A549 (cell line): ENCODE measurements at regions not wholly inside any gene's neighbourhood (a gene's known extent, or its start where the extent isn't known, plus 50 kb on each side); places are given as distances from the start of the nearest gene placed in this dataset.

Experiments used
- ATAC-seq, 2 experiments: fragments of 200-7000 bp in 1 of 2; fragments of >200 bp in 1 of 2; cut with Nextera tagmentation in 1 of 2; cut with Tn5 transposase in 1 of 2; 3 replicates each; pipeline versions ENCODE4 v1.8.0 to v1.9.1; 2018 to 2020; ENCODE audit warnings: mild to moderate bottlenecking in 1 of 2, moderate library complexity in 1 of 2
- CTCF ChIA-PET: fragments of 300-600 bp; sonication (Branson Sonifier 250); formaldehyde crosslinking; extraction: SDS; loops from one replicate; lab custom pipeline; 2021; ENCODE audit warnings: antibody characterized with exemption, inconsistent platforms; lab: Yijun Ruan, JAX
- POLR2A ChIA-PET: fragments of 350-600 bp; formaldehyde crosslinking; extraction: SDS; loops from one replicate; lab custom pipeline; 2021; ENCODE audit warnings: antibody characterized with exemption, inconsistent platforms; lab: Yijun Ruan, JAX
- DNase-seq, 2 experiments: peaks; one replicate each; pipeline versions ENCODE4 v3.0.0 to v3.0.0-alpha.2; 2011 to 2016; ENCODE audit warnings: low read depth in 1 of 2, low spot score in 1 of 2
- FAIRE-seq: peaks from 2 replicates; lab custom pipeline; 2011; peaks lifted over from hg19 to GRCh38; lab: Jason Lieb, UNC
- H3K27ac ChIP-seq, 2 experiments: fragments of >200 bp; sonication (Bioruptor Twin); formaldehyde crosslinking; 3 replicates each; pipeline ENCODE4 v1.5.1; 2016 to 2017
- H3K4me1 ChIP-seq: fragments of >200 bp; sonication (Bioruptor Twin); formaldehyde crosslinking; 3 replicates; pipeline ENCODE4 v1.6.1; 2016
- H3K4me2 ChIP-seq: fragments of >200 bp; sonication (Bioruptor Twin); formaldehyde crosslinking; 3 replicates; pipeline ENCODE4 v1.6.1; 2016
- H3K4me3 ChIP-seq: fragments of >200 bp; sonication (Bioruptor Twin); formaldehyde crosslinking; 3 replicates; pipeline ENCODE4 v1.5.1; 2016
- H3K9me3 ChIP-seq: fragments of >200 bp; sonication (Bioruptor Twin); formaldehyde crosslinking; 3 replicates; pipeline ENCODE4 v1.6.1; 2016
- ATOH8 ChIP-seq: fragments of 250-450 bp; sonication (Bioruptor Pico); IDR thresholded peaks from 2 replicates; pipeline ENCODE4 v1.5.0; 2020; ENCODE audit warnings: low read depth, mild to moderate bottlenecking, moderate library complexity
- BCL3 ChIP-seq: fragments of >200 bp; sonication (Bioruptor Twin); formaldehyde crosslinking; IDR thresholded peaks from 3 replicates; pipeline ENCODE4 v1.6.1; 2016
- CBX2 ChIP-seq: fragments of 200-600 bp; sonication (generic); IDR thresholded peaks from 2 replicates; pipeline ENCODE4 v1.6.1; 2016; ENCODE audit warnings: low read depth, mild to moderate bottlenecking, borderline replicate concordance
- EHF ChIP-seq: fragments of 250-450 bp; sonication (Bioruptor Pico); IDR thresholded peaks from 2 replicates; pipeline ENCODE4 v1.5.0; 2020; ENCODE audit warnings: mild to moderate bottlenecking
- ESRRA ChIP-seq: fragments of 150-350 bp; IDR thresholded peaks from 2 replicates; pipeline ENCODE4 v1.6.1; 2014; ENCODE audit warnings: mild to moderate bottlenecking, low read length, borderline replicate concordance
- FOXS1 ChIP-seq: fragments of 250-450 bp; sonication (Bioruptor Pico); IDR thresholded peaks from 2 replicates; pipeline ENCODE4 v1.5.0; 2020; ENCODE audit warnings: mild to moderate bottlenecking, moderate library complexity
- HEYL ChIP-seq: fragments of 250-450 bp; sonication (Bioruptor Pico); IDR thresholded peaks from 2 replicates; pipeline ENCODE4 v1.8.0; 2021; ENCODE audit warnings: mild to moderate bottlenecking, moderate library complexity
- HMGXB4 ChIP-seq: fragments of 250-450 bp; sonication (Bioruptor Pico); IDR thresholded peaks from 2 replicates; pipeline ENCODE4 v1.5.0; 2021; ENCODE audit warnings: mild to moderate bottlenecking, moderate library complexity, borderline replicate concordance
- KDM1A ChIP-seq: fragments of 200-600 bp; sonication (generic); IDR thresholded peaks from 2 replicates; pipeline ENCODE4 v1.6.1; 2016; ENCODE audit warnings: low read depth, mild to moderate bottlenecking
- KDM5A ChIP-seq: fragments of 200-600 bp; sonication (generic); IDR thresholded peaks from 2 replicates; pipeline ENCODE4 v1.6.1; 2016; ENCODE audit warnings: antibody characterized with exemption, mild to moderate bottlenecking
- MAFK ChIP-seq: fragments of 450-650 bp; IDR thresholded peaks from 2 replicates; pipeline ENCODE4 v1.6.1; 2014; ENCODE audit not compliant: partially characterized antibody
- MAX ChIP-seq: IDR thresholded peaks from 2 replicates; pipeline ENCODE4 v1.6.1; 2012
- MYC ChIP-seq: IDR thresholded peaks from 2 replicates; pipeline ENCODE4 v1.6.1; 2012; ENCODE audit warnings: mild to moderate bottlenecking, inconsistent platforms, low read length, improper control_type of control experiment, borderline replicate concordance
- NPAS2 ChIP-seq: fragments of 250-450 bp; sonication (Bioruptor Pico); IDR thresholded peaks from 2 replicates; pipeline ENCODE4 v1.8.0; 2022; ENCODE audit warnings: mild to moderate bottlenecking, moderate library complexity, borderline replicate concordance
- POLR2AphosphoS2 ChIP-seq: conservative IDR thresholded peaks from 2 replicates; pipeline ENCODE4 v1.6.1; 2012; ENCODE audit warnings: low read length, improper control_type of control experiment, inconsistent platforms
- RAD21 ChIP-seq, 2 experiments: fragments of >200 bp in 1 of 2; sonication (Bioruptor Twin) in 1 of 2; formaldehyde crosslinking in 1 of 2; IDR thresholded peaks in 1 of 2; conservative IDR thresholded peaks in 1 of 2; 2 replicates in 1 of 2; 3 replicates in 1 of 2; pipeline ENCODE4 v1.6.1; 2012 to 2018; ENCODE audit warnings: inconsistent platforms in 1 of 2
- SMC3 ChIP-seq: fragments of >200 bp; sonication (Bioruptor Twin); formaldehyde crosslinking; IDR thresholded peaks from 3 replicates; pipeline ENCODE4 v1.6.1; 2018; ENCODE audit warnings: inconsistent platforms
- SREBF2 ChIP-seq: fragments of 450-650 bp; IDR thresholded peaks from 2 replicates; pipeline ENCODE4 v1.6.1; 2014; ENCODE audit warnings: mild to moderate bottlenecking, moderate library complexity
- TFCP2L1 ChIP-seq: fragments of 250-450 bp; sonication (Bioruptor Pico); IDR thresholded peaks from 2 replicates; pipeline ENCODE4 v1.5.0; 2021; ENCODE audit warnings: mild to moderate bottlenecking
- USF2 ChIP-seq: fragments of 450-650 bp; IDR thresholded peaks from 2 replicates; pipeline ENCODE4 v1.6.1; 2014; ENCODE audit warnings: antibody characterized with exemption
- ZFP36 ChIP-seq: fragments of 450-650 bp; IDR thresholded peaks from 2 replicates; pipeline ENCODE4 v1.6.1; 2014; ENCODE audit warnings: borderline replicate concordance; ENCODE audit not compliant: partially characterized antibody
- ZSCAN20 ChIP-seq: fragments of 250-450 bp; sonication (Bioruptor Pico); IDR thresholded peaks from 2 replicates; pipeline ENCODE4 v1.8.0; 2022; ENCODE audit warnings: mild to moderate bottlenecking, moderate library complexity
- WGBS: methylation state at CpG from one replicate; pipeline ENCODE4 v1.1.6; 2017; ENCODE audit errors: missing lambda C conversion rate; 5-methylcytosine and 5-hydroxymethylcytosine counted together

GRCh38 chr1:199040076-199040905 is 401.5 kb downstream of the PTPRC start:
- TF ChIP-seq NPAS2 (CRISPR knock-in tag), result no peak
- TF ChIP-seq MYC, result no peak
- TF ChIP-seq MAX, result no peak
- no peak for TF ChIP-seq ZFP36
- TF ChIP-seq ZSCAN20, result no peak
- no peak for TF ChIP-seq SMC3
- no peak for TF ChIP-seq MAFK
- TF ChIP-seq CBX2, result no peak
- no peak for TF ChIP-seq FOXS1
- TF ChIP-seq KDM5A, result no peak
- CTCF ChIA-PET, result no interaction called here
- no peak for FAIRE-seq

GRCh38 chr1:199041173-199041914 is 402.5 kb downstream of the PTPRC start:
- WGBS, result under 1% methylated on average over 4 of the region's 4 CpGs
- Histone ChIP-seq H3K4me2 (no peak overlapping the region), H3K4me3 (no peak overlapping the region), H3K27ac (no peak overlapping the region), H3K4me1 (no peaks in the 10 kb centered on the region), H3K9me3 (no peaks in the 10 kb centered on the region)
- POLR2A ChIA-PET, result no interaction called here
- CTCF ChIA-PET, result no interaction called here
- DNase-seq (no peak), ATAC-seq (no peak), FAIRE-seq (no peak)
- no peak for TF ChIP-seq TFCP2L1 (CRISPR knock-in tag)
- no peak for TF ChIP-seq SREBF2
- no peak for TF ChIP-seq HMGXB4 (CRISPR knock-in tag)
- no peak for TF ChIP-seq ESRRA
- TF ChIP-seq FOXS1, result no peak
- TF ChIP-seq MAFK, result no peak
- TF ChIP-seq USF2, result no peak

More at GRCh38 chr1:199040076-199040905, 401.5 kb downstream of the PTPRC start:
- WGBS, result 32% methylated on average over 1 of the region's 1 CpG
- Histone ChIP-seq H3K4me2 (no peak overlapping the region), H3K9me3 (no peaks in the 10 kb centered on the region), H3K4me1 (no peaks in the 10 kb centered on the region), H3K4me3 (no peak overlapping the region), H3K27ac (no peak overlapping the region)
- no peak for DNase-seq
- POLR2A ChIA-PET, result no interaction called here
- no peak for ATAC-seq

- CTCF ChIA-PET, result no interaction called here
These were observed 403.4 kb downstream of the PTPRC start for GRCh38 chr1:199042193-199042592.

More at GRCh38 chr1:199042193-199042592, 403.4 kb downstream of the PTPRC start:
- POLR2A ChIA-PET, result no interaction called here
- FAIRE-seq (no peak), ATAC-seq (no peak)
- no peak overlapping the region for H3K4me3 ChIP-seq
- WGBS, result 13% methylated on average over 1 of the region's 1 CpG
- no peaks in the 10 kb centered on the region for H3K4me1 ChIP-seq
- H3K4me2 ChIP-seq, result no peak overlapping the region
- TF ChIP-seq EHF (CRISPR knock-in tag) (no peak), FOXS1 (no peak), TFCP2L1 (CRISPR knock-in tag) (no peak), ZFP36 (no peak), HEYL (CRISPR knock-in tag) (no peak), CBX2 (no peak), ATOH8 (CRISPR knock-in tag) (no peak), ESRRA (no peak), RAD21 (conservative IDR thresholded peaks at IDR 0.05 in 1 of 2, IDR thresholded peaks at IDR 0.05 in 1 of 2) (no peak), BCL3 (no peak), POLR2AphosphoS2 (no peak), KDM1A (no peak)
- TF ChIP-seq, all 56 proteins: peak for 0
- Histone ChIP-seq H3K27ac (no peak overlapping the region), H3K9me3 (no peaks in the 10 kb centered on the region)
- no peak for DNase-seq
